Tibial nerve (tissue), 3 donors: ENCODE measurements at regions not wholly inside any gene's neighbourhood (a gene's known extent, or its start where the extent isn't known, plus 50 kb on each side); places are given as distances from the start of the nearest gene placed in this dataset.
"Not testable (repeated sequence)": the region's sequence is repeated elsewhere in the genome, so short reads cannot be mapped to it uniquely, and the experiment has no call there.

Experiments
- CTCF ChIP-seq, 5 experiments: fragments of 200-600 bp in 3 of 5; fragments of 450-650 bp in 2 of 5; sonication (generic) in 3 of 5; IDR thresholded peaks; one replicate each; pipeline ENCODE4 v1.5.1; 2016 to 2019; ENCODE audit warnings: antibody characterized with exemption in 5 of 5, mild to moderate bottlenecking in 3 of 5, moderate library complexity in 2 of 5
- POLR2A ChIP-seq, 2 donors: fragments of 450-650 bp; IDR thresholded peaks; one replicate each; pipeline ENCODE4 v1.6.1; 2017; ENCODE audit warnings: antibody characterized with exemption in 2 of 2, mild to moderate bottlenecking in 2 of 2, moderate library complexity in 2 of 2

- not testable (repeated sequence) for TF ChIP-seq CTCF, POLR2A (IDR thresholded peaks at IDR 0.05)
Measured at GRCh38 chrX:34230156-34230555, 98.0 kb upstream of the FAM47A start.
